Cardiac fibroblast (primary cell): ENCODE measurements at regions not wholly inside any gene's neighbourhood (a gene's known extent, or its start where the extent isn't known, plus 50 kb on each side); places are given as distances from the start of the nearest gene placed in this dataset.
A peak's percentile ranks its signal among the peaks of the same experiment; 100 is the strongest.

Experiments used
- DNase-seq, 2 donors: peaks; one replicate each; pipeline versions ENCODE4 v3.0.0 to v3.0.0-alpha.2; 2010; ENCODE audit warnings: low read depth in 2 of 2
- H3K4me3 ChIP-seq, 2 donors: replicated peaks in 1 of 2; 1 replicate in 1 of 2; 2 replicates in 1 of 2; pipeline ENCODE4 v1.5.1; 2011; ENCODE audit warnings: low read depth in 2 of 2, low read length in 2 of 2, mild to moderate bottlenecking in 2 of 2, moderate library complexity in 1 of 2
- TF ChIP-seq, protein P1 (sequence below): IDR thresholded peaks from one replicate; pipeline ENCODE4 v1.5.1; 2011; ENCODE audit warnings: low read depth, mild to moderate bottlenecking, low read length, inconsistent platforms

DNA sequence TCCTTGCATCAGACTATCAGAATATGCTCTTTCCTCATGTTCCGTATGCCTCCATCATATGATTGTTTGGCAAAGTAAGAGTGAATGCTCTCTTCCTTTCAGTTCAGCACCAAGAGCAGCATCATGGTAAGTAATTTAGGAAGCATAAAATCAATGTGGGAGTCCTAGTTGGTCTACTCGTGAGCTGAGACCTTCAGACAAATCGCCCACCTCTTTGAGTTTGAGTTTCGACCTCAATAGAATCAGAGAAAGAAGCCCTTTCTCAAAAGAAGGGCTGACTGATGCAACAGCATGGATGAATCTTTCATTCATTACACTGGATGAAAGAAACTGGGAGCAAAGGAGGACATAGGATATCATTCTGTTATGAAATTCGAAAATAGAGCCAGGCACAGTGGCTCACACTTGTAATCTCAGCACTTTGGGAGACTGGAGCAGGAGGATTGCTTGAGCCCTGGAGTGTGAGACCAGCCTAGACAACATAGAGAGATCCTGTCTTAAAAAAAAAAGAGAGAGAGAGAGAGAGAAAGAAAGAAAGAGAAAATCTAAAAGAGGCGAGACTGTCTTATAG, 112.5 kb downstream of the ZC3H11B start:
- TF ChIP-seq, protein P1, sequence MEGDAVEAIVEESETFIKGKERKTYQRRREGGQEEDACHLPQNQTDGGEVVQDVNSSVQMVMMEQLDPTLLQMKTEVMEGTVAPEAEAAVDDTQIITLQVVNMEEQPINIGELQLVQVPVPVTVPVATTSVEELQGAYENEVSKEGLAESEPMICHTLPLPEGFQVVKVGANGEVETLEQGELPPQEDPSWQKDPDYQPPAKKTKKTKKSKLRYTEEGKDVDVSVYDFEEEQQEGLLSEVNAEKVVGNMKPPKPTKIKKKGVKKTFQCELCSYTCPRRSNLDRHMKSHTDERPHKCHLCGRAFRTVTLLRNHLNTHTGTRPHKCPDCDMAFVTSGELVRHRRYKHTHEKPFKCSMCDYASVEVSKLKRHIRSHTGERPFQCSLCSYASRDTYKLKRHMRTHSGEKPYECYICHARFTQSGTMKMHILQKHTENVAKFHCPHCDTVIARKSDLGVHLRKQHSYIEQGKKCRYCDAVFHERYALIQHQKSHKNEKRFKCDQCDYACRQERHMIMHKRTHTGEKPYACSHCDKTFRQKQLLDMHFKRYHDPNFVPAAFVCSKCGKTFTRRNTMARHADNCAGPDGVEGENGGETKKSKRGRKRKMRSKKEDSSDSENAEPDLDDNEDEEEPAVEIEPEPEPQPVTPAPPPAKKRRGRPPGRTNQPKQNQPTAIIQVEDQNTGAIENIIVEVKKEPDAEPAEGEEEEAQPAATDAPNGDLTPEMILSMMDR = no peak
- DNase-seq = no peak
- H3K4me3 ChIP-seq = no peak overlapping the region

GRCh38 chr1:219498666-219499065, 114.2 kb downstream of the ZC3H11B start:
- no peak overlapping the region for H3K4me3 ChIP-seq
- peak; percentile 81 to 82 for DNase-seq
- TF ChIP-seq, protein P1 = no peak

- TF ChIP-seq, protein P1 = no peak
- DNase-seq = no peak
- no peak overlapping the region for H3K4me3 ChIP-seq
Measured at GRCh38 chr1:219495737-219496408, 117.0 kb downstream of the ZC3H11B start.

- H3K4me3 ChIP-seq = no peak overlapping the region
- peak in 1 of 2 donors; percentile 3 for DNase-seq
- TF ChIP-seq, protein P1 = no peak
Measured at GRCh38 chr1:219492717-219493116, 120.2 kb downstream of the ZC3H11B start.

GRCh38 chr1:219490566-219490965, 122.3 kb downstream of the ZC3H11B start:
- no peak for DNase-seq
- TF ChIP-seq, protein P1 = no peak
- H3K4me3 ChIP-seq = no peak overlapping the region

GRCh38 chr1:219489636-219490035, 123.3 kb downstream of the ZC3H11B start:
- TF ChIP-seq, protein P1 = no peak
- no peak for DNase-seq
- H3K4me3 ChIP-seq = no peak overlapping the region
